PFSK-1 (cell line): ENCODE measurements at regions not wholly inside any gene's neighbourhood (a gene's known extent, or its start where the extent isn't known, plus 50 kb on each side); places are given as distances from the start of the nearest gene placed in this dataset.

Experiments
- REST ChIP-seq, 2 experiments: IDR thresholded peaks; 2 replicates each; pipeline versions ENCODE4 v1.6.1 to v1.8.0; 2011 to 2012; ENCODE audit warnings: low read depth in 2 of 2, low read length in 2 of 2, control low read depth in 1 of 2, inconsistent platforms in 1 of 2, mild to moderate bottlenecking in 1 of 2, moderate library complexity in 1 of 2; ENCODE audit not compliant: insufficient read depth in 1 of 2
- TAF1 ChIP-seq: IDR thresholded peaks from 2 replicates; pipeline ENCODE4 v1.6.1; 2012; ENCODE audit warnings: low read length, control low read depth, borderline replicate concordance; ENCODE audit not compliant: insufficient read depth

DNA sequence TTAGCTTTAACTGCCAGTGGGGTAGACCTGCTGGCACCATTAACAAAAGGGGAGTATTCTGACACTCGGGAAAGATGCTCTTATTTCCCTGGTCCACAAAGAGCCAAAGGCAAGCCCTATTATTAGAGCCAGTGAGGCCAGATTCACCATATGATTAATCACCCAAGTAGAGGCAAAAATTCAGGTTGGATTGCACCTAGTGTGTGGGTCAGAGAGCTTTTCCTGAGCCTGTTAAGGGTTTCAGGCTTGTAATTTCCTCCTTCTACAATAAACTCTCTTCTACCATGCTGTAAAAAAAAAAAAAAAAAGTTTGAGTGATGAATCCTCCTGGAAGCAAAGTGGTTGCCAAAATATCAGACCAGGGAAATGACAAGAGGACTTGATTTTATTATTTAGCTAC is 163.5 kb downstream of the MBL2 start:
- TF ChIP-seq TAF1 (no peak), REST (IDR thresholded peaks at IDR 0.05; ENCODE audit: insufficient read depth in 1 of 2, low read depth in 2 of 2, low read length in 2 of 2) (no peak)
